CD14-positive monocyte (primary cell): ENCODE measurements at regions not wholly inside any gene's neighbourhood (a gene's known extent, or its start where the extent isn't known, plus 50 kb on each side); places are given as distances from the start of the nearest gene placed in this dataset.

Source experiments
- DNase-seq, 3 donors: peaks; one replicate each; pipeline ENCODE4 v3.0.0-alpha.2; 2011 to 2022
- H2AFZ ChIP-seq: 2 replicates; pipeline ENCODE4 v1.6.0; 2012; ENCODE audit warnings: mild to moderate bottlenecking, low read depth, low read length, inconsistent platforms; ENCODE audit not compliant: insufficient read depth, poor library complexity, severe bottlenecking
- H3K27ac ChIP-seq, 2 donors: 1 replicate in 1 of 2; 2 replicates in 1 of 2; pipeline ENCODE4 v1.5.1; 2012 to 2013; ENCODE audit warnings: low read length in 2 of 2, control low read depth in 1 of 2, inconsistent platforms in 1 of 2, low read depth in 1 of 2, mild to moderate bottlenecking in 1 of 2
- H3K27me3 ChIP-seq, 2 donors: one replicate each; pipeline versions ENCODE4 v1.6.0 to v1.6.1; 2011 to 2013; ENCODE audit warnings: low read length in 2 of 2; ENCODE audit not compliant: control insufficient read depth in 2 of 2, insufficient read depth in 2 of 2
- H3K36me3 ChIP-seq, 2 donors: replicated peaks in 1 of 2; 1 replicate in 1 of 2; 2 replicates in 1 of 2; pipeline versions ENCODE4 v1.5.1 to v1.6.1; 2012 to 2013; ENCODE audit warnings: low read length in 2 of 2, control low read depth in 1 of 2, inconsistent platforms in 1 of 2, mild to moderate bottlenecking in 1 of 2; ENCODE audit not compliant: insufficient read depth in 2 of 2, control insufficient read depth in 1 of 2
- H3K4me1 ChIP-seq, 2 donors: 1 replicate in 1 of 2; 2 replicates in 1 of 2; pipeline versions ENCODE4 v1.5.1 to v1.6.1; 2012 to 2013; ENCODE audit warnings: low read length in 2 of 2, control low read depth in 1 of 2, inconsistent platforms in 1 of 2, mild to moderate bottlenecking in 1 of 2, moderate library complexity in 1 of 2; ENCODE audit not compliant: insufficient read depth in 2 of 2, control insufficient read depth in 1 of 2
- H3K4me2 ChIP-seq: replicated peaks from 2 replicates; pipeline ENCODE3; 2012; ENCODE audit warnings: low read length, moderate library complexity, mild to moderate bottlenecking; ENCODE audit not compliant: poor library complexity, severe bottlenecking; ENCODE audit errors: extremely low read depth
- H3K4me3 ChIP-seq, 3 experiments: fragments of 200-600 bp in 1 of 3; sonication (generic) in 1 of 3; replicated peaks in 1 of 3; 1 replicate in 2 of 3; 2 replicates in 1 of 3; pipeline ENCODE4 v1.5.1; 2011 to 2013; ENCODE audit warnings: low read length in 3 of 3, mild to moderate bottlenecking in 3 of 3, control low read depth in 2 of 3, low read depth in 2 of 3, inconsistent platforms in 1 of 3, moderate library complexity in 1 of 3
- H3K79me2 ChIP-seq: 2 replicates; pipeline ENCODE4 v1.6.0; 2012; ENCODE audit warnings: mild to moderate bottlenecking, control low read depth, inconsistent platforms, low read length, moderate library complexity; ENCODE audit not compliant: insufficient read depth
- H3K9ac ChIP-seq: 2 replicates; pipeline ENCODE4 v1.6.0; 2017; ENCODE audit warnings: low read length, mild to moderate bottlenecking; ENCODE audit not compliant: insufficient read depth, poor library complexity, severe bottlenecking
- H3K9me3 ChIP-seq, 2 donors: replicated peaks in 1 of 2; 1 replicate in 1 of 2; 2 replicates in 1 of 2; pipeline versions ENCODE4 v1.5.1 to v1.6.1; 2012 to 2013; ENCODE audit warnings: low read length in 2 of 2, control low read depth in 1 of 2; ENCODE audit not compliant: control insufficient read depth in 1 of 2, insufficient read depth in 1 of 2
- H4K20me1 ChIP-seq: 2 replicates; pipeline ENCODE4 v1.6.0; 2012; ENCODE audit warnings: mild to moderate bottlenecking, low read length, control low read depth, moderate library complexity; ENCODE audit not compliant: insufficient read depth
- H3K27ac Mint-ChIP-seq, 7 donors: one replicate each; pipeline ENCODE4 v1.8.0; 2020; ENCODE audit warnings: mild to moderate bottlenecking in 7 of 7, mixed read lengths in 7 of 7, moderate library complexity in 6 of 7, inconsistent platforms in 2 of 7
- H3K27me3 Mint-ChIP-seq, 3 donors: one replicate each; pipeline ENCODE4 v1.8.0; 2021 to 2022; ENCODE audit warnings: low read depth in 3 of 3, mild to moderate bottlenecking in 3 of 3, mixed read lengths in 3 of 3, moderate library complexity in 3 of 3, inconsistent platforms in 1 of 3
- H3K36me3 Mint-ChIP-seq, 2 donors: one replicate each; pipeline ENCODE4 v1.8.0; 2020; ENCODE audit warnings: mixed read lengths in 2 of 2, inconsistent platforms in 1 of 2, mild to moderate bottlenecking in 1 of 2
- H3K4me1 Mint-ChIP-seq: one replicate; pipeline ENCODE4 v1.8.0; 2020; ENCODE audit warnings: mild to moderate bottlenecking, mixed read lengths
- H3K4me3 Mint-ChIP-seq, 2 donors: one replicate each; pipeline ENCODE4 v1.8.0; 2020; ENCODE audit warnings: mild to moderate bottlenecking in 2 of 2, mixed read lengths in 2 of 2, moderate library complexity in 1 of 2
- H3K9me3 Mint-ChIP-seq, 7 donors: one replicate each; pipeline ENCODE4 v1.8.0; 2020 to 2022; ENCODE audit warnings: mixed read lengths in 7 of 7, mild to moderate bottlenecking in 6 of 7, moderate library complexity in 6 of 7, inconsistent platforms in 2 of 7
- CTCF ChIP-seq: fragments of 200-600 bp; IDR thresholded peaks from one replicate; pipeline ENCODE4 v1.8.0; 2022; ENCODE audit warnings: antibody characterized with exemption, mild to moderate bottlenecking
- WGBS: methylation state at CpG from one replicate; pipeline ENCODE4 v1.1.5; 2013; ENCODE audit warnings: missing lambda C conversion rate; ENCODE audit not compliant: insufficient coverage; 5-methylcytosine and 5-hydroxymethylcytosine counted together
- intact Hi-C, 2 donors: fragments of 100-400 bp; cut with micrococcal nuclease; formaldehyde crosslinking; loops; one replicate each; pipeline versions ENCODE4 v1.15.0 to v1.15.1; 2023

- 45% methylated on average over 3 of the region's 4 CpGs for WGBS
- H4K20me1 ChIP-seq: no peaks in the 10 kb centered on the region
- no peaks in the 10 kb centered on the region for H3K27me3 ChIP-seq
- H3K4me1 ChIP-seq: peaks cover 46 to 49% of the 10 kb centered on the region in 2 donors
- peak overlapping the region; percentile 67 to 78 for H3K27ac ChIP-seq
- no peaks in the 10 kb centered on the region for H3K36me3 ChIP-seq
- H3K4me3 Mint-ChIP-seq: peak overlapping the region in 1 of 2 donors; percentile 6
- no peak overlapping the region for H3K9ac ChIP-seq
- H3K27ac Mint-ChIP-seq: peak overlapping the region; percentile 85 to 98 (median 96)
- H3K4me1 Mint-ChIP-seq: peaks cover 47% of the 10 kb centered on the region
- intact Hi-C loops: loop anchor here in 1 of 2 donors (10.0 kb wide), 1 partner anchor 182 kb away; no protein-coding TSS in a partner anchor
- peak overlapping the region; percentile 26 for H3K4me2 ChIP-seq
- TF ChIP-seq CTCF: no peak
- no peaks in the 10 kb centered on the region for H3K79me2 ChIP-seq
- no peaks in the 10 kb centered on the region for H3K9me3 Mint-ChIP-seq
- H3K27me3 Mint-ChIP-seq: peaks cover 0 to 5% (median 0%) of the 10 kb centered on the region in 3 donors
- peak overlapping the region in 1 of 3 experiments; percentile 19 for H3K4me3 ChIP-seq
- DNase-seq: no peak
- no peak overlapping the region for H2AFZ ChIP-seq
- no peaks in the 10 kb centered on the region for H3K9me3 ChIP-seq
- no peaks in the 10 kb centered on the region for H3K36me3 Mint-ChIP-seq
Measured at GRCh38 chr11:111176603-111177002, 68.9 kb upstream of the POU2AF2 start.

GRCh38 chr11:111173221-111173620 is 72.3 kb upstream of the POU2AF2 start:
- H3K9me3 ChIP-seq: no peaks in the 10 kb centered on the region
- TF ChIP-seq CTCF: no peak
- H3K4me2 ChIP-seq: no peak overlapping the region
- Mint-ChIP-seq H3K27ac (no peak overlapping the region), H3K27me3 (peaks cover 0 to 2% (median 0%) of the 10 kb centered on the region in 3 donors), H3K4me3 (no peak overlapping the region), H3K4me1 (peaks cover 29% of the 10 kb centered on the region), H3K36me3 (no peaks in the 10 kb centered on the region), H3K9me3 (no peaks in the 10 kb centered on the region)
- 93% methylated on average over 3 of the region's 3 CpGs for WGBS
- H3K4me1 ChIP-seq: peaks cover 29 to 30% of the 10 kb centered on the region in 2 donors
- H3K79me2 ChIP-seq: no peaks in the 10 kb centered on the region
- no peaks in the 10 kb centered on the region for H3K36me3 ChIP-seq
- H3K27ac ChIP-seq: no peak overlapping the region
- H3K4me3 ChIP-seq: no peak overlapping the region
- H2AFZ ChIP-seq: no peak overlapping the region
- H3K27me3 ChIP-seq: no peaks in the 10 kb centered on the region
- no peaks in the 10 kb centered on the region for H4K20me1 ChIP-seq
- H3K9ac ChIP-seq: no peak overlapping the region
- no peak for DNase-seq
- intact Hi-C loops: loop anchor here in 1 of 2 donors (10.0 kb wide), 1 partner anchor 178 kb away; no protein-coding TSS in a partner anchor
